ENCODE measurements at regions not wholly inside any gene's neighbourhood (a gene's known extent, or its start where the extent isn't known, plus 50 kb on each side); places are given as distances from the start of the nearest gene placed in this dataset.

DNA sequence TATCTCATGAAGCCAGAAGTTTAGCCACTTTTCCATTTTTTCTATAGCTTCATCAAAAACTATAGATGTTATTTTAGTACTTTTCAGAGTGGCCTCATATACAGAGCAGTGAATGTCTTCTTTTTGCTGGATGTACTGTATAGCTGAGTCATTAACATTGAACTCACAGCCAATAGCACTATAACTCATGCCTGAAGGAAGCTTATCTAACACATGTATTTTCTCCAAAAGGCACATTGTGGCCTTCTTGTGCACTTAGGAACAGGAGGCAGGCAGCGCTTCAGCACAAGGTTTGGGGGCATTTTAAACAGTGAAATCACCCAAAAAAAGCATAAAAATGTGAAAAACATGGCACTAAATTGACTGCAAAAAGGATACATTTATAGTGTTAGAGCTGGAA is 336.8 kb upstream of the TMTC1 start:
- Histone ChIP-seq H3K36me3 (no peaks in the 10 kb centered on the region), H3K4me3 (no peak overlapping the region), H3K4me1 (no peaks in the 10 kb centered on the region), H3K27ac (no peak overlapping the region), H3K27me3 (no peaks in the 10 kb centered on the region), H3K9me3 (no peaks in the 10 kb centered on the region)
- TF ChIP-seq EP300 (IDR thresholded peaks at IDR 0.05) (no peak), POLR2A (IDR thresholded peaks at IDR 0.05) (no peak), CTCF (IDR thresholded peaks at IDR 0.05) (no peak), POLR2AphosphoS5 (IDR thresholded peaks at IDR 0.05) (no peak)
- DNase-seq (ENCODE audit: low spot score in 2 of 2), result no peak
- 69% methylated on average over 1 of the region's 1 CpG for WGBS

- H3K36me3 ChIP-seq, result no peaks in the 10 kb centered on the region
- no peaks in the 10 kb centered on the region for H3K27me3 ChIP-seq
- H3K9me3 ChIP-seq, result no peaks in the 10 kb centered on the region
- no peak overlapping the region for H3K27ac ChIP-seq
- TF ChIP-seq EP300 (IDR thresholded peaks at IDR 0.05), result no peak
- WGBS, result 62% methylated on average over 2 of the region's 2 CpGs
- no peaks in the 10 kb centered on the region for H3K4me1 ChIP-seq
- no peak for DNase-seq (ENCODE audit: low spot score in 2 of 2)
- H3K4me3 ChIP-seq, result no peak overlapping the region
These were observed 333.7 kb upstream of the TMTC1 start for GRCh38 chr12:30117483-30117882.

DNA sequence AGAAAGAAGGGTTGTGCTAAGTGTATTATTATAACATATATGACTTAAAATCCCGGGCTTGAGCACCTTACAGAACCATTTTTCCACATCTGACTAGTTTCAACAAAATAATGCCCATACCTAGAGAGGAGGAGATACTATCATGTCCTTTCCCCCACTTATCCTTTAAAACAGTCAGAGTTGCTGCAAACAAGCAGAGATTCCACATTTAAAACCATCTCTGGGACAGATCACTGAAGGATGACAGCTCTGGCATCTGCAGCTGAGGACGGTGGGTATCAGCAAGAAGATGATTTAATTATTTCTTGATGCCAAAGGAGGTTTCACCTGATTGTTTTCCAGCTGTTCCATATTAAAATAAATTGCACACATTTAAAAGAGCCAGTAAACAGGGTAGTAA is 328.0 kb upstream of the TMTC1 start:
- no peaks in the 10 kb centered on the region for H3K9me3 ChIP-seq
- no peak overlapping the region for H3K27ac ChIP-seq
- no peaks in the 10 kb centered on the region for H3K36me3 ChIP-seq
- no peak for DNase-seq (ENCODE audit: low spot score in 2 of 2)
- H3K4me1 ChIP-seq, result no peaks in the 10 kb centered on the region
- WGBS, result 79% methylated on average over 2 of the region's 2 CpGs
- no peak for TF ChIP-seq CTCF (IDR thresholded peaks at IDR 0.05)
- TF ChIP-seq POLR2AphosphoS5 (IDR thresholded peaks at IDR 0.05), result no peak
- TF ChIP-seq EP300 (IDR thresholded peaks at IDR 0.05), result no peak
- no peak for TF ChIP-seq POLR2A (IDR thresholded peaks at IDR 0.05)
- no peak overlapping the region for H3K4me3 ChIP-seq
- H3K27me3 ChIP-seq, result no peaks in the 10 kb centered on the region

- WGBS, result 83% methylated on average over 6 of the region's 6 CpGs
- no peak for DNase-seq (ENCODE audit: low spot score in 2 of 2)
- Histone ChIP-seq H3K9me3 (no peaks in the 10 kb centered on the region), H3K4me1 (no peaks in the 10 kb centered on the region), H3K4me3 (no peak overlapping the region), H3K27ac (no peak overlapping the region), H3K36me3 (no peaks in the 10 kb centered on the region), H3K27me3 (no peaks in the 10 kb centered on the region)
- TF ChIP-seq EP300 (IDR thresholded peaks at IDR 0.05), result no peak
- TF ChIP-seq CTCF (IDR thresholded peaks at IDR 0.05), result no peak
- no peak for TF ChIP-seq POLR2A (IDR thresholded peaks at IDR 0.05)
- no peak for TF ChIP-seq POLR2AphosphoS5 (IDR thresholded peaks at IDR 0.05)
These were observed 327.3 kb upstream of the TMTC1 start for GRCh38 chr12:30110958-30111586.

DNA sequence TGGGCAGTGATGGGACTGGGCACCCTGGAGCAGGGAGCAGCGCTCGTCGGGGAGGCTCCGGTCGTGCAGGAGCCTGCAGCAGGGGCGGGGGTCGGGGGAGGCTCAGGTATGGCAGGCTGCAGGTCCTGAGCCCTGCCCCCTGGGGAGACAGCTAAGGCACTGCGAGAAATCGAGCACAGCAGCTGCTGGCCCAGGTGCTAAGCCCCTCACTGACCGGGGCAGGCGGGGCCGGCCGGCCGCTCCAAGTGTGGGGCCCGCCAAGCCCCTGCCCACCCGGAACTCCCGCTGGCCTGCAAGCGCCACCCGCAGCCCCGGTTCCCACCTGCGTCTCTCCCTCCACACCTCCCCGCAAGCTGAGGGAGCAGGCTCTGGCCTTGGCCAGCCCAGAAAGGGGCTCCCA is 326.8 kb upstream of the TMTC1 start:
- Histone ChIP-seq H3K9me3 (no peaks in the 10 kb centered on the region), H3K4me1 (no peaks in the 10 kb centered on the region), H3K27ac (no peak overlapping the region), H3K4me3 (no peak overlapping the region), H3K27me3 (no peaks in the 10 kb centered on the region), H3K36me3 (no peaks in the 10 kb centered on the region)
- WGBS, result 100% methylated on average over 2 of the region's 22 CpGs
- DNase-seq (ENCODE audit: low spot score in 2 of 2), result no peak
- TF ChIP-seq CTCF (IDR thresholded peaks at IDR 0.05) (no peak), EP300 (IDR thresholded peaks at IDR 0.05) (no peak), POLR2A (IDR thresholded peaks at IDR 0.05) (no peak), POLR2AphosphoS5 (IDR thresholded peaks at IDR 0.05) (no peak)

GRCh38 chr12:30108666-30109065 is 324.9 kb upstream of the TMTC1 start:
- no peak for TF ChIP-seq CTCF (IDR thresholded peaks at IDR 0.05)
- TF ChIP-seq POLR2AphosphoS5 (IDR thresholded peaks at IDR 0.05), result no peak
- TF ChIP-seq EP300 (IDR thresholded peaks at IDR 0.05), result no peak
- TF ChIP-seq POLR2A (IDR thresholded peaks at IDR 0.05), result no peak
- Histone ChIP-seq H3K36me3 (no peaks in the 10 kb centered on the region), H3K9me3 (no peaks in the 10 kb centered on the region), H3K4me3 (no peak overlapping the region), H3K27me3 (no peaks in the 10 kb centered on the region), H3K4me1 (no peaks in the 10 kb centered on the region), H3K27ac (no peak overlapping the region)
- no peak for DNase-seq (ENCODE audit: low spot score in 2 of 2)
- 84% methylated on average over 2 of the region's 2 CpGs for WGBS

Data from suprapubic skin (tissue), 4 donors.